ENCODE measurements at regions not wholly inside any gene's neighbourhood (a gene's known extent, or its start where the extent isn't known, plus 50 kb on each side); places are given as distances from the start of the nearest gene placed in this dataset.

DNA sequence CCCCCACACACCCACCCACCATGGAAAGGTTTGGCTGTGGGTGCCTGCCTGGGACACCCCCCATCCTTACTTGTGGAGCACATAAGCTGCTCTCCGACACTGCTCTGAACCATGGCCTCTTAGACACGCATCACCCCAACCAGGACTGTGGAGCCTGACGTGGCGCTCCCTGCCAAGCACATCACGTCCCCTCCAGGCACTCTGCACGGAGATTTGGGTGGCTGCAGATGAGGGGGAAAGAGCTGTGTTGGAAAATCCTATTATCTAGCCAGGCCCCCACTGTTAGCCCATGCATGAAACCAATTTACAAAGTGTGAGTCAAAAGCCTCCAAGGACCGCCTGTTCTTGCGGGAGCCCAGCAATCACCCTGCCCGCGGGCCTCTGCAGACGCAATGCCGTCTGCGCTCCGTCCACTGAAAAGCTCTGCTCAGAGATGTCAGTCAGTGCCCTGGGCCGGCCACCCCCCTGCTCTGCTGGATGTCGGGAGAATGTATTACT is 163.4 kb upstream of the NECTIN1 start:
- TF ChIP-seq, protein P1, sequence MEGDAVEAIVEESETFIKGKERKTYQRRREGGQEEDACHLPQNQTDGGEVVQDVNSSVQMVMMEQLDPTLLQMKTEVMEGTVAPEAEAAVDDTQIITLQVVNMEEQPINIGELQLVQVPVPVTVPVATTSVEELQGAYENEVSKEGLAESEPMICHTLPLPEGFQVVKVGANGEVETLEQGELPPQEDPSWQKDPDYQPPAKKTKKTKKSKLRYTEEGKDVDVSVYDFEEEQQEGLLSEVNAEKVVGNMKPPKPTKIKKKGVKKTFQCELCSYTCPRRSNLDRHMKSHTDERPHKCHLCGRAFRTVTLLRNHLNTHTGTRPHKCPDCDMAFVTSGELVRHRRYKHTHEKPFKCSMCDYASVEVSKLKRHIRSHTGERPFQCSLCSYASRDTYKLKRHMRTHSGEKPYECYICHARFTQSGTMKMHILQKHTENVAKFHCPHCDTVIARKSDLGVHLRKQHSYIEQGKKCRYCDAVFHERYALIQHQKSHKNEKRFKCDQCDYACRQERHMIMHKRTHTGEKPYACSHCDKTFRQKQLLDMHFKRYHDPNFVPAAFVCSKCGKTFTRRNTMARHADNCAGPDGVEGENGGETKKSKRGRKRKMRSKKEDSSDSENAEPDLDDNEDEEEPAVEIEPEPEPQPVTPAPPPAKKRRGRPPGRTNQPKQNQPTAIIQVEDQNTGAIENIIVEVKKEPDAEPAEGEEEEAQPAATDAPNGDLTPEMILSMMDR (IDR thresholded peaks at IDR 0.05) = no peak
- no peaks in the 10 kb centered on the region for H3K4me1 Mint-ChIP-seq (ENCODE audit: low read depth)
- H3K36me3 ChIP-seq (ENCODE audit: insufficient read depth, low read length) = no peaks in the 10 kb centered on the region
- no peaks in the 10 kb centered on the region for H3K9me3 ChIP-seq (ENCODE audit: control insufficient read depth in 1 of 2, insufficient read depth in 1 of 2, low read length in 2 of 2)
- H3K27ac Mint-ChIP-seq = no peak overlapping the region
- no peaks in the 10 kb centered on the region for H3K36me3 Mint-ChIP-seq (ENCODE audit: low read depth)
- H3K9me3 Mint-ChIP-seq = no peaks in the 10 kb centered on the region
- no peaks in the 10 kb centered on the region for H3K4me1 ChIP-seq (ENCODE audit: insufficient read depth, low read length)
- POLR2A ChIA-PET = no interaction called here
- CTCF ChIA-PET = no interaction called here
- H3K27ac ChIP-seq (ENCODE audit: low read depth in 1 of 2, low read length in 2 of 2) = no peak overlapping the region
- H3K27me3 Mint-ChIP-seq = peaks cover 36% of the 10 kb centered on the region
- intact Hi-C loops (cut with DNase I, micrococcal nuclease) = no loop called here
- DNase-seq (no peak), ATAC-seq (ENCODE audit: poor library complexity) (no peak)
- H3K27me3 ChIP-seq (ENCODE audit: control insufficient read depth in 1 of 2, insufficient read depth in 2 of 2, low read length in 2 of 2) = peaks cover 0 to 6% of the 10 kb centered on the region in 2 experiments
- no peak overlapping the region for H3K4me3 ChIP-seq (ENCODE audit: low read length)
- H3K4me3 Mint-ChIP-seq = no peak overlapping the region

DNA sequence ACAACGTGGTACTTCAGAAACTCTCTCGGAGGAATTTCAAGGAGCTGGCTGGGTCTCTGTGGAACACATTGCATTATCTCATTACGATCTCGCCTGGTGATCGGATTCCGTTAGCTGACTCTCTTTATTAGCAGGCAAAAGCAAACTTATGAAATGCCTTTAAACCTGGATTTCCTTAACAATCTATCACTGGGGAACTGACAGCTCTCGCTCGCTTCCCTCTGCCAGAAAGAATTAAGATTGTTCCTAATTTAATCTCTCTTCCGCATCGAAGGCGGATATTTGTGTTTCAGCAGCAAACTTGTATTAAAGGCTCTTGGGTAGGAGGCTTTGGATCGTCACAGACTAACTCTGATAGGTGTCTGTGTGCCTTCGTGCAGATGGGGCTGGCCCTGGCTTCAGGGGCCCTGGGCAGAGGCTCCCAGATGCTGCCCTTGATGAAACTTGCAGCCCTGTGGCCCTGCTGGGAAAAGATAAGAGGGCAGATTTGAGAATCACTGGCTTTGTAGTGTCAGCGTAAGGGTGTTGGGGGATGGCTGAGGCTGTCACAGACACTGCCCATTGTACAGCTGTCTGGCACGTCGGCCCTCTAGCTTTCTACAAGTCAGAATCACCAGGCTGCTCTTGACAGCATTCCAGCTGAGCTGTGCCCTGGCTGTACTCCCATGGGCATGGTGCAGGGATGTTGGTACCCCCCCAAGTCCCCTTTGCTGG is 162.2 kb upstream of the NECTIN1 start:
- peaks cover 2 to 11% of the 10 kb centered on the region in 2 experiments for H3K27me3 ChIP-seq (ENCODE audit: control insufficient read depth in 1 of 2, insufficient read depth in 2 of 2, low read length in 2 of 2)
- DNase-seq = no peak
- Mint-ChIP-seq H3K4me3 (no peak overlapping the region), H3K36me3 (ENCODE audit: low read depth) (no peaks in the 10 kb centered on the region), H3K27me3 (peaks cover 42% of the 10 kb centered on the region), H3K27ac (no peak overlapping the region), H3K4me1 (ENCODE audit: low read depth) (no peaks in the 10 kb centered on the region), H3K9me3 (no peaks in the 10 kb centered on the region)
- intact Hi-C loops (cut with DNase I, micrococcal nuclease) = no loop called here
- no peak overlapping the region for H3K27ac ChIP-seq (ENCODE audit: low read depth in 1 of 2, low read length in 2 of 2)
- no peak for ATAC-seq (ENCODE audit: poor library complexity)
- no peaks in the 10 kb centered on the region for H3K4me1 ChIP-seq (ENCODE audit: insufficient read depth, low read length)
- H3K4me3 ChIP-seq (ENCODE audit: low read length) = no peak overlapping the region
- CTCF ChIA-PET = no interaction called here
- H3K9me3 ChIP-seq (ENCODE audit: control insufficient read depth in 1 of 2, insufficient read depth in 1 of 2, low read length in 2 of 2) = peaks cover 0 to 1% of the 10 kb centered on the region in 2 experiments
- H3K36me3 ChIP-seq (ENCODE audit: insufficient read depth, low read length) = no peaks in the 10 kb centered on the region
- TF ChIP-seq, protein P1 (IDR thresholded peaks at IDR 0.05) = no peak
- POLR2A ChIA-PET = no interaction called here

- TF ChIP-seq, protein P1 (IDR thresholded peaks at IDR 0.05) = no peak
- intact Hi-C loops (cut with DNase I, micrococcal nuclease) = no loop called here
- H3K4me1 Mint-ChIP-seq (ENCODE audit: low read depth) = no peaks in the 10 kb centered on the region
Measured at GRCh38 chr11:119890466-119890865, 161.5 kb upstream of the NECTIN1 start.

More at GRCh38 chr11:119890466-119890865, 161.5 kb upstream of the NECTIN1 start:
- Histone ChIP-seq H3K27me3 (ENCODE audit: control insufficient read depth in 1 of 2, insufficient read depth in 2 of 2, low read length in 2 of 2) (peaks cover 2 to 11% of the 10 kb centered on the region in 2 experiments), H3K4me3 (ENCODE audit: low read length) (no peak overlapping the region), H3K9me3 (ENCODE audit: control insufficient read depth in 1 of 2, insufficient read depth in 1 of 2, low read length in 2 of 2) (peaks cover 0 to 3% of the 10 kb centered on the region in 2 experiments), H3K27ac (ENCODE audit: low read depth in 1 of 2, low read length in 2 of 2) (no peak overlapping the region), H3K36me3 (ENCODE audit: insufficient read depth, low read length) (no peaks in the 10 kb centered on the region), H3K4me1 (ENCODE audit: insufficient read depth, low read length) (no peaks in the 10 kb centered on the region)
- Mint-ChIP-seq H3K9me3 (no peaks in the 10 kb centered on the region), H3K36me3 (ENCODE audit: low read depth) (no peaks in the 10 kb centered on the region), H3K27ac (no peak overlapping the region), H3K4me3 (no peak overlapping the region), H3K27me3 (peaks cover 42% of the 10 kb centered on the region)
- ATAC-seq (ENCODE audit: poor library complexity) (no peak), DNase-seq (no peak)
- CTCF ChIA-PET = no interaction called here
- POLR2A ChIA-PET = no interaction called here
